Keratinocyte (primary cell): ENCODE measurements at regions not wholly inside any gene's neighbourhood (a gene's known extent, or its start where the extent isn't known, plus 50 kb on each side); places are given as distances from the start of the nearest gene placed in this dataset.

Experiments
- DNase-seq: peaks from one replicate; pipeline ENCODE4 v3.0.0-alpha.2; 2011; ENCODE audit warnings: low read depth, missing footprints, low spot score
- FAIRE-seq: peaks from 2 replicates; lab custom pipeline; 2011; peaks lifted over from hg19 to GRCh38; lab: Jason Lieb, UNC
- H2AFZ ChIP-seq: 2 replicates; pipeline ENCODE4 v1.6.0; 2012; ENCODE audit warnings: low read length, control low read depth, inconsistent platforms; ENCODE audit not compliant: control insufficient read depth
- H3K27ac ChIP-seq: 2 replicates; pipeline ENCODE4 v1.5.1; 2011; ENCODE audit warnings: low read length; ENCODE audit not compliant: control insufficient read depth, insufficient read depth
- H3K27me3 ChIP-seq: 3 replicates; pipeline ENCODE4 v1.6.0; 2011; ENCODE audit warnings: low read length; ENCODE audit not compliant: control insufficient read depth, insufficient read depth; ENCODE audit errors: extremely low read depth
- H3K36me3 ChIP-seq, 2 experiments: 2 replicates in 1 of 2; 3 replicates in 1 of 2; pipeline ENCODE4 v1.5.1; 2011; ENCODE audit warnings: low read length in 2 of 2, mild to moderate bottlenecking in 1 of 2; ENCODE audit not compliant: control insufficient read depth in 2 of 2, insufficient read depth in 2 of 2; ENCODE audit errors: extremely low read depth in 1 of 2
- H3K4me1 ChIP-seq: 3 replicates; pipeline ENCODE4 v1.5.1; 2011; ENCODE audit warnings: low read length; ENCODE audit not compliant: control insufficient read depth, insufficient read depth; ENCODE audit errors: extremely low read depth
- H3K4me2 ChIP-seq: 3 replicates; pipeline ENCODE4 v1.6.0; 2011; ENCODE audit warnings: low read depth, low read length; ENCODE audit not compliant: control insufficient read depth, insufficient read depth; ENCODE audit errors: extremely low read depth
- H3K4me3 ChIP-seq, 3 experiments: fragments of 200-600 bp in 1 of 3; sonication (generic) in 1 of 3; 2 replicates in 2 of 3; 3 replicates in 1 of 3; pipeline ENCODE4 v1.5.1; 2011 to 2016; ENCODE audit warnings: low read length in 3 of 3, mild to moderate bottlenecking in 3 of 3, control low read depth in 2 of 3, inconsistent platforms in 1 of 3, low read depth in 1 of 3, mixed read lengths in 1 of 3, mixed run types in 1 of 3, moderate library complexity in 1 of 3; ENCODE audit not compliant: control insufficient read depth in 2 of 3, insufficient read depth in 2 of 3; ENCODE audit errors: extremely low read depth in 1 of 3
- H3K79me2 ChIP-seq: 2 replicates; pipeline ENCODE4 v1.6.0; 2012; ENCODE audit warnings: low read length; ENCODE audit not compliant: control insufficient read depth, insufficient read depth
- H3K9ac ChIP-seq: 3 replicates; pipeline ENCODE4 v1.6.0; 2011; ENCODE audit warnings: low read length; ENCODE audit not compliant: control insufficient read depth, insufficient read depth; ENCODE audit errors: extremely low read depth
- H3K9me1 ChIP-seq: 3 replicates; pipeline ENCODE4 v1.6.0; 2011; ENCODE audit warnings: low read length; ENCODE audit not compliant: control insufficient read depth, insufficient read depth; ENCODE audit errors: extremely low read depth
- H3K9me3 ChIP-seq: 2 replicates; pipeline ENCODE4 v1.5.1; 2012; ENCODE audit warnings: low read depth, low read length; ENCODE audit not compliant: control insufficient read depth
- H4K20me1 ChIP-seq: 3 replicates; pipeline ENCODE4 v1.6.0; 2011; ENCODE audit warnings: low read length; ENCODE audit not compliant: control insufficient read depth, insufficient read depth; ENCODE audit errors: extremely low read depth
- EZH2 ChIP-seq: IDR thresholded peaks from one replicate; pipeline ENCODE4 v1.6.1; 2012; ENCODE audit warnings: inconsistent platforms, mild to moderate bottlenecking, low read length, moderate library complexity
- dilution Hi-C: fragments of 300-500 bp; cut with MboI; formaldehyde crosslinking; loops from one replicate; pipeline ENCODE4 v1.7.0; 2020; ENCODE audit warnings: low sequenced_read_pairs; ENCODE audit not compliant: extremely low pct_ligation_motif_present
- TF ChIP-seq, protein P1 (sequence below), 3 experiments: IDR thresholded peaks in 1 of 3; conservative IDR thresholded peaks in 1 of 3; optimal IDR thresholded peaks in 1 of 3; 2 replicates in 2 of 3; 3 replicates in 1 of 3; pipeline versions ENCODE3 to v1.5.1; 2011; ENCODE audit warnings: low read length in 3 of 3, mild to moderate bottlenecking in 3 of 3, moderate library complexity in 2 of 3, control low read depth in 1 of 3, inconsistent platforms in 1 of 3; ENCODE audit not compliant: insufficient read depth in 2 of 3; ENCODE audit errors: extremely low read depth in 1 of 3

- Histone ChIP-seq H4K20me1 (no peaks in the 10 kb centered on the region), H3K9me1 (no peaks in the 10 kb centered on the region), H3K9ac (no peak overlapping the region), H2AFZ (no peak overlapping the region), H3K9me3 (no peaks in the 10 kb centered on the region), H3K36me3 (no peaks in the 10 kb centered on the region), H3K27ac (no peak overlapping the region), H3K27me3 (no peaks in the 10 kb centered on the region), H3K79me2 (no peaks in the 10 kb centered on the region), H3K4me3 (no peak overlapping the region), H3K4me2 (no peak overlapping the region), H3K4me1 (peaks cover 4% of the 10 kb centered on the region)
- DNase-seq (no peak), FAIRE-seq (no peak)
- dilution Hi-C loops, result no loop called here
- TF ChIP-seq EZH2, result no peak
- TF ChIP-seq, protein P1, sequence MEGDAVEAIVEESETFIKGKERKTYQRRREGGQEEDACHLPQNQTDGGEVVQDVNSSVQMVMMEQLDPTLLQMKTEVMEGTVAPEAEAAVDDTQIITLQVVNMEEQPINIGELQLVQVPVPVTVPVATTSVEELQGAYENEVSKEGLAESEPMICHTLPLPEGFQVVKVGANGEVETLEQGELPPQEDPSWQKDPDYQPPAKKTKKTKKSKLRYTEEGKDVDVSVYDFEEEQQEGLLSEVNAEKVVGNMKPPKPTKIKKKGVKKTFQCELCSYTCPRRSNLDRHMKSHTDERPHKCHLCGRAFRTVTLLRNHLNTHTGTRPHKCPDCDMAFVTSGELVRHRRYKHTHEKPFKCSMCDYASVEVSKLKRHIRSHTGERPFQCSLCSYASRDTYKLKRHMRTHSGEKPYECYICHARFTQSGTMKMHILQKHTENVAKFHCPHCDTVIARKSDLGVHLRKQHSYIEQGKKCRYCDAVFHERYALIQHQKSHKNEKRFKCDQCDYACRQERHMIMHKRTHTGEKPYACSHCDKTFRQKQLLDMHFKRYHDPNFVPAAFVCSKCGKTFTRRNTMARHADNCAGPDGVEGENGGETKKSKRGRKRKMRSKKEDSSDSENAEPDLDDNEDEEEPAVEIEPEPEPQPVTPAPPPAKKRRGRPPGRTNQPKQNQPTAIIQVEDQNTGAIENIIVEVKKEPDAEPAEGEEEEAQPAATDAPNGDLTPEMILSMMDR (optimal IDR thresholded peaks at IDR 0.05 in 1 of 3, IDR thresholded peaks at IDR 0.05 in 1 of 3, conservative IDR thresholded peaks at IDR 0.05 in 1 of 3; ENCODE audit: extremely low read depth in 1 of 3, insufficient read depth in 2 of 3, low read length in 3 of 3), result no peak
These were observed 292.7 kb downstream of the IRX1 start for GRCh38 chr5:3888310-3888709.

DNA sequence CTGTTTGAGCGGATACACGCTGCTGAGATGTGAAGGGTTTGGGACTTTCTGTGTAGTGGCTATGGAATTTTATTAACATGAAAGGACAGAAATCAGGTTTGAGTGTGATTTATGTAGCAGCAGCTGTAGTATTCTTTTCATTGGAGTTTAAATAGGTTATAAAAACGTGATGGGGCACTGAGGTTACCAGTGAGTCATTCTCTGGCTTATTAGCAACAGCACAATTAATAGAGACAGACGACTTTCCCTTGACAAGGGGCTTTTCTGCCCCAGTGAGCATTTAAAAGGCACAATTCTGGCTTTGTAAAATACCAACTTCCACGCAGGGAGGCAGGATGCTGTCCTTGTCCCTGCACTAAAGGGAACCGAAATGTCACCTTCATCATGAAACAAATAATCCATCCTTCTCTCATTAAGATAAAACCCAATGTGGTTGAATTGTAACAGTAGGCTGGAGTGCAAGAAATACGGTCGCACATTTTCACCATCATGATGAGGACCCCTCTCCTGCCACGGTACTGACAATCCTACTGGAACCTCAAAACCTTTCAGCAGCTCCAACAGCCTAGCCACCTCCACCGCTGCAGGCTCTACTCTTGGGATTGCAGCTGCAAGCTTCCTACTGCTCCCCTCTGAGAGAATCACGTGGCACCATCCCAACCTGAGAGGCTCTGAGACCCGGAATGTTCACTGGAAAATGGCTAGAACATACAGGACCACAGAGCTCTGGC, 293.9 kb downstream of the IRX1 start:
- TF ChIP-seq EZH2, result no peak
- TF ChIP-seq, protein P1 (optimal IDR thresholded peaks at IDR 0.05 in 1 of 3, IDR thresholded peaks at IDR 0.05 in 1 of 3, conservative IDR thresholded peaks at IDR 0.05 in 1 of 3; ENCODE audit: extremely low read depth in 1 of 3, insufficient read depth in 2 of 3, low read length in 3 of 3), result no peak
- no peak for FAIRE-seq
- no peak overlapping the region for H3K4me3 ChIP-seq

More for the DNA sequence above, 293.9 kb downstream of the IRX1 start:
- Histone ChIP-seq H3K79me2 (no peaks in the 10 kb centered on the region), H3K27ac (no peak overlapping the region), H3K36me3 (no peaks in the 10 kb centered on the region), H2AFZ (no peak overlapping the region), H4K20me1 (no peaks in the 10 kb centered on the region), H3K9me3 (no peaks in the 10 kb centered on the region), H3K4me2 (no peak overlapping the region), H3K9ac (no peak overlapping the region), H3K9me1 (no peaks in the 10 kb centered on the region), H3K4me1 (peaks cover 4% of the 10 kb centered on the region), H3K27me3 (no peaks in the 10 kb centered on the region)
- dilution Hi-C loops, result no loop called here
- no peak for DNase-seq
